Liver (tissue), 8 donors: ENCODE measurements at regions not wholly inside any gene's neighbourhood (a gene's known extent, or its start where the extent isn't known, plus 50 kb on each side); places are given as distances from the start of the nearest gene placed in this dataset.

ENCODE experiments used
- DNase-seq: peaks from one replicate; pipeline ENCODE4 v3.0.0-alpha.2; 2017; ENCODE audit warnings: low spot score
- H3K27ac ChIP-seq, 2 donors: one replicate each; pipeline ENCODE4 v1.7.0; 2013; ENCODE audit warnings: inconsistent platforms in 2 of 2, low read length in 2 of 2, control low read depth in 1 of 2, low read depth in 1 of 2, mild to moderate bottlenecking in 1 of 2
- H3K27me3 ChIP-seq, 4 donors: one replicate each; pipeline versions ENCODE4 v1.6.1 to v1.7.0; 2013; ENCODE audit warnings: low read length in 3 of 4, inconsistent platforms in 1 of 4, mild to moderate bottlenecking in 1 of 4, moderate library complexity in 1 of 4; ENCODE audit not compliant: control insufficient read depth in 4 of 4, insufficient read depth in 4 of 4
- H3K36me3 ChIP-seq, 4 donors: one replicate each; pipeline versions ENCODE4 v1.6.1 to v1.7.0; 2013; ENCODE audit warnings: low read length in 3 of 4, mild to moderate bottlenecking in 3 of 4, low read depth in 1 of 4, moderate library complexity in 1 of 4; ENCODE audit not compliant: control insufficient read depth in 4 of 4, insufficient read depth in 3 of 4
- H3K4me1 ChIP-seq, 4 donors: one replicate each; pipeline versions ENCODE4 v1.6.1 to v1.7.0; 2013; ENCODE audit warnings: low read length in 3 of 4, mild to moderate bottlenecking in 3 of 4, moderate library complexity in 1 of 4; ENCODE audit not compliant: control insufficient read depth in 4 of 4, insufficient read depth in 4 of 4
- H3K4me3 ChIP-seq, 3 donors: one replicate each; pipeline versions ENCODE4 v1.6.1 to v1.7.0; 2013; ENCODE audit warnings: low read length in 3 of 3, control low read depth in 1 of 3, low read depth in 1 of 3, mild to moderate bottlenecking in 1 of 3
- H3K9ac ChIP-seq, 2 donors: one replicate each; pipeline ENCODE4 v1.7.0; 2013; ENCODE audit warnings: low read length in 2 of 2, mild to moderate bottlenecking in 2 of 2, moderate library complexity in 2 of 2, control low read depth in 1 of 2, low read depth in 1 of 2
- H3K9me3 ChIP-seq, 4 donors: one replicate each; pipeline versions ENCODE4 v1.6.1 to v1.7.0; 2013; ENCODE audit warnings: low read length in 3 of 4; ENCODE audit not compliant: control insufficient read depth in 4 of 4
- EGR1 ChIP-seq, 2 donors: IDR thresholded peaks; 2 replicates each; pipeline ENCODE4 v1.6.1; 2016 to 2018; ENCODE audit warnings: antibody characterized with exemption in 2 of 2, low read depth in 2 of 2
- FOXA1 ChIP-seq: IDR thresholded peaks from 2 replicates; pipeline ENCODE4 v1.6.1; 2016; ENCODE audit warnings: antibody characterized with exemption
- FOXA2 ChIP-seq: IDR thresholded peaks from 2 replicates; pipeline ENCODE4 v1.6.1; 2016; ENCODE audit warnings: antibody characterized with exemption
- GABPA ChIP-seq, 2 donors: IDR thresholded peaks in 1 of 2; conservative IDR thresholded peaks in 1 of 2; 2 replicates each; pipeline ENCODE4 v1.6.1; 2016; ENCODE audit warnings: antibody characterized with exemption in 2 of 2, mild to moderate bottlenecking in 1 of 2, moderate library complexity in 1 of 2
- HNF4A ChIP-seq, 2 donors: conservative IDR thresholded peaks; 2 replicates each; pipeline ENCODE4 v1.6.1; 2016; ENCODE audit warnings: antibody characterized with exemption in 2 of 2, mild to moderate bottlenecking in 2 of 2
- JUND ChIP-seq, 2 donors: IDR thresholded peaks; 2 replicates each; pipeline ENCODE4 v1.6.1; 2016; ENCODE audit warnings: antibody characterized with exemption in 2 of 2
- MAX ChIP-seq: IDR thresholded peaks from 2 replicates; pipeline ENCODE4 v1.6.1; 2016; ENCODE audit warnings: antibody characterized with exemption
- NR2F2 ChIP-seq: IDR thresholded peaks from 2 replicates; pipeline ENCODE4 v1.6.1; 2016; ENCODE audit warnings: antibody characterized with exemption
- RAD21 ChIP-seq, 2 donors: IDR thresholded peaks; 2 replicates each; pipeline ENCODE4 v1.6.1; 2016; ENCODE audit warnings: antibody characterized with exemption in 2 of 2, mild to moderate bottlenecking in 2 of 2
- RXRA ChIP-seq, 2 donors: IDR thresholded peaks; 2 replicates each; pipeline ENCODE4 v1.6.1; 2017 to 2018; ENCODE audit warnings: antibody characterized with exemption in 2 of 2, mild to moderate bottlenecking in 1 of 2
- TAF1 ChIP-seq: conservative IDR thresholded peaks from 2 replicates; pipeline ENCODE4 v1.6.1; 2016; ENCODE audit warnings: antibody characterized with exemption, mild to moderate bottlenecking
- YY1 ChIP-seq: IDR thresholded peaks from 2 replicates; pipeline ENCODE4 v1.6.1; 2016; ENCODE audit warnings: antibody characterized with exemption, mild to moderate bottlenecking
- WGBS: extraction: QIAGEN DNeasy Blood & Tissue Kit; methylation state at CpG from one replicate; pipeline ENCODE4 v1.1.7; 2013; 5-methylcytosine and 5-hydroxymethylcytosine counted together
- TF ChIP-seq, protein P1 (sequence below): IDR thresholded peaks from 2 replicates; pipeline ENCODE4 v1.6.1; 2016; ENCODE audit warnings: antibody characterized with exemption
- TF ChIP-seq, protein P2 (sequence below): fragments of 150-350 bp; IDR thresholded peaks from 2 replicates; pipeline ENCODE4 v1.5.1; 2017; ENCODE audit warnings: improper control_type of control experiment, low read depth, low read length; ENCODE audit not compliant: missing input control
- TF ChIP-seq, protein P3 (sequence below): IDR thresholded peaks from 2 replicates; pipeline ENCODE4 v1.6.1; 2016; ENCODE audit warnings: antibody characterized with exemption, mild to moderate bottlenecking
- donor health status: healthy.
- donor health status: healthy.
- donor health status: healthy.
- donor health status: healthy.
- donor health status: healthy.

DNA sequence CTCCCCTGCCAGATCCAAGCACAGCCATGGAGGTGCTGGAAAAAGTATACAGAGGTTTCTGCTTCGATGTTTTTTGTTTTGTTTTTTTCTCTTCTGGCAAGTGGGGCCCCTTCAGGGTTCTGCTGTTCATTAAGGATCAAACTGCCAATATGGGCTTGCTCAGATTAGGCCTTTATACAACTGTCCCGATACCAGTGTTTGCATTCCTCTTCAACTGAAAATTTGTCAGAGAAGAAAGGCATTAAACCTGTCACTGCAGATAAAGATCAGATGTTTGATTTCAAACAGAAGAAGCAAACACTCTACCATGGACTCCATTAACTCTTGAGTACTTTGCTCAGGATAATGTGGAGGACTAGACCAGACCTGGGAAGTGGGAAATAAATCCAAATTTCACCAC, 396.0 kb upstream of the SMIM21 start:
- TF ChIP-seq RXRA (IDR thresholded peaks at IDR 0.05) (no peak), EGR1 (IDR thresholded peaks at IDR 0.05; ENCODE audit: low read depth in 2 of 2) (no peak), GABPA (IDR thresholded peaks at IDR 0.05 in 1 of 2, conservative IDR thresholded peaks at IDR 0.05 in 1 of 2) (no peak), RAD21 (IDR thresholded peaks at IDR 0.05) (no peak), YY1 (no peak), TAF1 (no peak), FOXA1 (no peak)
- TF ChIP-seq, protein P1, sequence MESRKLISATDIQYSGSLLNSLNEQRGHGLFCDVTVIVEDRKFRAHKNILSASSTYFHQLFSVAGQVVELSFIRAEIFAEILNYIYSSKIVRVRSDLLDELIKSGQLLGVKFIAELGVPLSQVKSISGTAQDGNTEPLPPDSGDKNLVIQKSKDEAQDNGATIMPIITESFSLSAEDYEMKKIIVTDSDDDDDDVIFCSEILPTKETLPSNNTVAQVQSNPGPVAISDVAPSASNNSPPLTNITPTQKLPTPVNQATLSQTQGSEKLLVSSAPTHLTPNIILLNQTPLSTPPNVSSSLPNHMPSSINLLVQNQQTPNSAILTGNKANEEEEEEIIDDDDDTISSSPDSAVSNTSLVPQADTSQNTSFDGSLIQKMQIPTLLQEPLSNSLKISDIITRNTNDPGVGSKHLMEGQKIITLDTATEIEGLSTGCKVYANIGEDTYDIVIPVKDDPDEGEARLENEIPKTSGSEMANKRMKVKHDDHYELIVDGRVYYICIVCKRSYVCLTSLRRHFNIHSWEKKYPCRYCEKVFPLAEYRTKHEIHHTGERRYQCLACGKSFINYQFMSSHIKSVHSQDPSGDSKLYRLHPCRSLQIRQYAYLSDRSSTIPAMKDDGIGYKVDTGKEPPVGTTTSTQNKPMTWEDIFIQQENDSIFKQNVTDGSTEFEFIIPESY = no peak
- WGBS = 19% methylated on average over 2 of the region's 2 CpGs
- Histone ChIP-seq H3K4me1 (no peaks in the 10 kb centered on the region), H3K9me3 (no peaks in the 10 kb centered on the region), H3K4me3 (no peak overlapping the region), H3K9ac (no peak overlapping the region), H3K36me3 (no peaks in the 10 kb centered on the region), H3K27ac (no peak overlapping the region), H3K27me3 (no peaks in the 10 kb centered on the region)
- no peak for DNase-seq

DNA sequence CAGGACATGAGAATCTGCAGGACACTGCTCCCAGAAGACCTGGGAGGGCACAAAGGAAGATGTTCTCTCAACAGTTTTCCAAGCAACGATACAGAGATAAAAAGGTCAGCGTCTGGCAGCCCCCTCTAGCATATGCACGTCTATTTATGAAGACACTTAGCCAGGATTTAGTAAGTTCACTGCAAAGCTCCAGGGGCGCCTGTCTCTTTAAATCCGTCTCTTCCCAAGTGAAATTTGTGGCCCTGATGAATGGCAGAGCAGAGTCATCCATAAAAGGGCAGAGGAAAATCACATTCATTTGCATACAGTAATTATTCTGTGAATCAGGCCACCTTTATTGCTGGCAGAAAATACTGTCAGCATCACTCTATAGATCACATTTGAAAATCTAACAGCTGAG, 390.9 kb upstream of the SMIM21 start:
- Histone ChIP-seq H3K4me1 (no peaks in the 10 kb centered on the region), H3K9ac (no peak overlapping the region), H3K27ac (no peak overlapping the region), H3K9me3 (no peaks in the 10 kb centered on the region), H3K36me3 (no peaks in the 10 kb centered on the region), H3K27me3 (no peaks in the 10 kb centered on the region), H3K4me3 (no peak overlapping the region)
- 55% methylated on average over 5 of the region's 5 CpGs for WGBS
- DNase-seq = no peak
- TF ChIP-seq, protein P2, sequence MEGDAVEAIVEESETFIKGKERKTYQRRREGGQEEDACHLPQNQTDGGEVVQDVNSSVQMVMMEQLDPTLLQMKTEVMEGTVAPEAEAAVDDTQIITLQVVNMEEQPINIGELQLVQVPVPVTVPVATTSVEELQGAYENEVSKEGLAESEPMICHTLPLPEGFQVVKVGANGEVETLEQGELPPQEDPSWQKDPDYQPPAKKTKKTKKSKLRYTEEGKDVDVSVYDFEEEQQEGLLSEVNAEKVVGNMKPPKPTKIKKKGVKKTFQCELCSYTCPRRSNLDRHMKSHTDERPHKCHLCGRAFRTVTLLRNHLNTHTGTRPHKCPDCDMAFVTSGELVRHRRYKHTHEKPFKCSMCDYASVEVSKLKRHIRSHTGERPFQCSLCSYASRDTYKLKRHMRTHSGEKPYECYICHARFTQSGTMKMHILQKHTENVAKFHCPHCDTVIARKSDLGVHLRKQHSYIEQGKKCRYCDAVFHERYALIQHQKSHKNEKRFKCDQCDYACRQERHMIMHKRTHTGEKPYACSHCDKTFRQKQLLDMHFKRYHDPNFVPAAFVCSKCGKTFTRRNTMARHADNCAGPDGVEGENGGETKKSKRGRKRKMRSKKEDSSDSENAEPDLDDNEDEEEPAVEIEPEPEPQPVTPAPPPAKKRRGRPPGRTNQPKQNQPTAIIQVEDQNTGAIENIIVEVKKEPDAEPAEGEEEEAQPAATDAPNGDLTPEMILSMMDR = no peak
- no peak for TF ChIP-seq RAD21 (IDR thresholded peaks at IDR 0.05)
- TF ChIP-seq HNF4A (conservative IDR thresholded peaks at IDR 0.05) = no peak
- TF ChIP-seq JUND (IDR thresholded peaks at IDR 0.05) = no peak
- TF ChIP-seq RXRA (IDR thresholded peaks at IDR 0.05) = no peak
- no peak for TF ChIP-seq MAX
- no peak for TF ChIP-seq NR2F2
- TF ChIP-seq, protein P3, sequence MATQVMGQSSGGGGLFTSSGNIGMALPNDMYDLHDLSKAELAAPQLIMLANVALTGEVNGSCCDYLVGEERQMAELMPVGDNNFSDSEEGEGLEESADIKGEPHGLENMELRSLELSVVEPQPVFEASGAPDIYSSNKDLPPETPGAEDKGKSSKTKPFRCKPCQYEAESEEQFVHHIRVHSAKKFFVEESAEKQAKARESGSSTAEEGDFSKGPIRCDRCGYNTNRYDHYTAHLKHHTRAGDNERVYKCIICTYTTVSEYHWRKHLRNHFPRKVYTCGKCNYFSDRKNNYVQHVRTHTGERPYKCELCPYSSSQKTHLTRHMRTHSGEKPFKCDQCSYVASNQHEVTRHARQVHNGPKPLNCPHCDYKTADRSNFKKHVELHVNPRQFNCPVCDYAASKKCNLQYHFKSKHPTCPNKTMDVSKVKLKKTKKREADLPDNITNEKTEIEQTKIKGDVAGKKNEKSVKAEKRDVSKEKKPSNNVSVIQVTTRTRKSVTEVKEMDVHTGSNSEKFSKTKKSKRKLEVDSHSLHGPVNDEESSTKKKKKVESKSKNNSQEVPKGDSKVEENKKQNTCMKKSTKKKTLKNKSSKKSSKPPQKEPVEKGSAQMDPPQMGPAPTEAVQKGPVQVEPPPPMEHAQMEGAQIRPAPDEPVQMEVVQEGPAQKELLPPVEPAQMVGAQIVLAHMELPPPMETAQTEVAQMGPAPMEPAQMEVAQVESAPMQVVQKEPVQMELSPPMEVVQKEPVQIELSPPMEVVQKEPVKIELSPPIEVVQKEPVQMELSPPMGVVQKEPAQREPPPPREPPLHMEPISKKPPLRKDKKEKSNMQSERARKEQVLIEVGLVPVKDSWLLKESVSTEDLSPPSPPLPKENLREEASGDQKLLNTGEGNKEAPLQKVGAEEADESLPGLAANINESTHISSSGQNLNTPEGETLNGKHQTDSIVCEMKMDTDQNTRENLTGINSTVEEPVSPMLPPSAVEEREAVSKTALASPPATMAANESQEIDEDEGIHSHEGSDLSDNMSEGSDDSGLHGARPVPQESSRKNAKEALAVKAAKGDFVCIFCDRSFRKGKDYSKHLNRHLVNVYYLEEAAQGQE = no peak
- no peak for TF ChIP-seq FOXA2
